Glutamatergic neuron (in vitro differentiated cells): ENCODE measurements at regions not wholly inside any gene's neighbourhood (a gene's known extent, or its start where the extent isn't known, plus 50 kb on each side); places are given as distances from the start of the nearest gene placed in this dataset.
"Not testable (repeated sequence)": the region's sequence is repeated elsewhere in the genome, so short reads cannot be mapped to it uniquely, and the experiment has no call there.

Experiments used
- DNase-seq: peaks from one replicate; pipeline ENCODE4 v3.0.0; 2022
- H3K27ac Mint-ChIP-seq: one replicate; pipeline ENCODE4 v1.8.0; 2020; ENCODE audit warnings: mild to moderate bottlenecking, mixed read lengths, inconsistent platforms; ENCODE audit not compliant: unreplicated experiment
- H3K27me3 Mint-ChIP-seq: one replicate; pipeline ENCODE4 v1.8.0; 2020; ENCODE audit warnings: mild to moderate bottlenecking, moderate library complexity, mixed read lengths, inconsistent platforms; ENCODE audit not compliant: unreplicated experiment
- H3K36me3 Mint-ChIP-seq: one replicate; pipeline ENCODE4 v1.8.0; 2020; ENCODE audit warnings: mild to moderate bottlenecking, mixed read lengths, inconsistent platforms; ENCODE audit not compliant: unreplicated experiment
- H3K4me1 Mint-ChIP-seq: one replicate; pipeline ENCODE4 v1.8.0; 2020; ENCODE audit warnings: mild to moderate bottlenecking, low read depth, mixed read lengths, inconsistent platforms; ENCODE audit not compliant: unreplicated experiment
- H3K4me3 Mint-ChIP-seq: one replicate; pipeline ENCODE4 v1.8.0; 2020; ENCODE audit warnings: mild to moderate bottlenecking, mixed read lengths, inconsistent platforms; ENCODE audit not compliant: unreplicated experiment
- H3K9me3 Mint-ChIP-seq: one replicate; pipeline ENCODE4 v1.8.0; 2020; ENCODE audit warnings: mild to moderate bottlenecking, moderate library complexity, mixed read lengths, inconsistent platforms; ENCODE audit not compliant: unreplicated experiment
- TF ChIP-seq, protein P1 (sequence below): fragments of 200-600 bp; sonication (generic); IDR thresholded peaks from one replicate; pipeline ENCODE4 v1.5.0; 2021; ENCODE audit not compliant: partially characterized antibody, unreplicated experiment

DNA sequence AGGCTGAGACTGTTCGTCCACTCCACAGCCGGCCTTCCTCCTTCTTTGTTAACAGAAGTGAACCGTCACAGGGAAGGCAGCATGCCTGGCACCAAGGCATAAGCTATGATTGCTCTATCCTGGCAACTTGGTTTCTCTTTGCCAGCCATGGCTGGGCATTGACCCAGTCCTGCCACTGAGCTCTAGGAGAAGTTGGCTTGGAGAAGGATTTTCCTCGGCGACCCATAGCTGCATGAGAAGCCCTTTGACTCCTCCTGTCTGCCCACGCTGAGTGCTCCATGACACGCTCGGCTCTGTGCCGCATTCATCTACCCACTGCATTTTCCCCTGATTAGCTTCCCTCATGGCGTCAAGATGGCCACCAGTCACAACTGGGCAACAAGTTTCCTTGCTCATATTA lies 111.8 kb upstream of the EXOC2 start:
- DNase-seq = no peak
- H3K4me1 Mint-ChIP-seq = no peaks in the 10 kb centered on the region

DNA sequence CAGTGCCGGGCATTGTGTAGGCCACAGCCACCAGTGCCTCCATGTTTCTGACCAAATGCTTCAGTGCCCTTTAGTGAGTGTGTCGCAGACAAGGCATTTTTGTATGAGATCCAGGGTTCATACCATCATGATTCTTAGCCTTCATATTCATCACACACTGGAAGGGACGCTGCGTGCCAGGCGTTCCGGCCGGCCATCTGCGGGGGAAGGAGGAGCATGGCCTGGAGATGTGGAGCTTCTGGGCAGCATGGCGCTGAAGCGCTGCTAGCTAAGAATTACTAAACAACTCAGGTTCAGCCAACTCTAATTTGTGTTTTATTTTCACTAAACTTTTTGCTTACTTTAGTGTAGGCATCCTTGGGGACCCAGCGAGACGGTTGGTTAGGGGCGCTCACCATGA lies 111.4 kb upstream of the EXOC2 start:
- TF ChIP-seq, protein P1, sequence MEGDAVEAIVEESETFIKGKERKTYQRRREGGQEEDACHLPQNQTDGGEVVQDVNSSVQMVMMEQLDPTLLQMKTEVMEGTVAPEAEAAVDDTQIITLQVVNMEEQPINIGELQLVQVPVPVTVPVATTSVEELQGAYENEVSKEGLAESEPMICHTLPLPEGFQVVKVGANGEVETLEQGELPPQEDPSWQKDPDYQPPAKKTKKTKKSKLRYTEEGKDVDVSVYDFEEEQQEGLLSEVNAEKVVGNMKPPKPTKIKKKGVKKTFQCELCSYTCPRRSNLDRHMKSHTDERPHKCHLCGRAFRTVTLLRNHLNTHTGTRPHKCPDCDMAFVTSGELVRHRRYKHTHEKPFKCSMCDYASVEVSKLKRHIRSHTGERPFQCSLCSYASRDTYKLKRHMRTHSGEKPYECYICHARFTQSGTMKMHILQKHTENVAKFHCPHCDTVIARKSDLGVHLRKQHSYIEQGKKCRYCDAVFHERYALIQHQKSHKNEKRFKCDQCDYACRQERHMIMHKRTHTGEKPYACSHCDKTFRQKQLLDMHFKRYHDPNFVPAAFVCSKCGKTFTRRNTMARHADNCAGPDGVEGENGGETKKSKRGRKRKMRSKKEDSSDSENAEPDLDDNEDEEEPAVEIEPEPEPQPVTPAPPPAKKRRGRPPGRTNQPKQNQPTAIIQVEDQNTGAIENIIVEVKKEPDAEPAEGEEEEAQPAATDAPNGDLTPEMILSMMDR = no peak
- Mint-ChIP-seq H3K36me3 (no peaks in the 10 kb centered on the region), H3K4me3 (no peak overlapping the region), H3K27me3 (no peaks in the 10 kb centered on the region), H3K9me3 (no peaks in the 10 kb centered on the region), H3K27ac (no peak overlapping the region), H3K4me1 (no peaks in the 10 kb centered on the region)
- DNase-seq = no peak

More for the DNA sequence above, 111.8 kb upstream of the EXOC2 start:
- Mint-ChIP-seq H3K9me3 (no peaks in the 10 kb centered on the region), H3K27ac (no peak overlapping the region), H3K36me3 (no peaks in the 10 kb centered on the region), H3K27me3 (no peaks in the 10 kb centered on the region), H3K4me3 (no peak overlapping the region)
- TF ChIP-seq, protein P1 = no peak

DNA sequence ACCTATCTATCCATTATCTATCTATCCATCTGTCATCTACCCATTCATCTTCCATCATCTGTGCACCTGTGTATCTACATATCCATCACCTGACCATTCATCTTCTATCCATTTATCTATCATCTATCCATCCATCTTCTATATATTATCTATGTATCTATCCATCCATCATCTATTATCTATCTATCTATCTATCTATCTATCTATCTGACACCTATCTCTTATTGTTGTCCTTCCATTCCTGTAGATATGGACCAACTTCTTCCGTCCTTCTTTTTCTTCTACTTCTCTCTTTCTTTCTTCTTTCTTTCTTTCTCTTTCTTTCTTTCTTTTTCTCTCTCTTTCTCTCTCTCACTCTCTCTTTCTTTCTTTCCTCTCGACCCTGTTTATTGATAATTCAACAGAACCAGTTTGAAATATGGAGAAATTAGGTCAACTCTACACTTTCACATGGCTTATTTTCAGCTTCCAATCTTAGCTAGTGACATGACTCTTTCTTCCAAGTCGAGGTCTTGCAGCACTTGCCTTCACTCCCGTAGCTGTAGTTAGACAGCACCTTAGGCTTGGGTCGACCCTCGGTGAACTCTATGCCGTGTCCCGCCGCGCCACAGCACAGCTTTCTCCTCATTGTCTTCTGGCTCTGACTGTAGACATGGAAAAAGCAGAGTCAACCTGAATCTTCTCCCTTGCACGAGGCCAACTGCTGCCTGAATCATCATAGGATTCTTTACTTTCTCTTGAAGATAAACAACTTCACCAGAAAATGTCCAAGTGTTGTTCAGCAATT lies 110.4 kb upstream of the EXOC2 start:
- Mint-ChIP-seq H3K4me1 (no peaks in the 10 kb centered on the region), H3K36me3 (no peaks in the 10 kb centered on the region), H3K4me3 (no peak overlapping the region), H3K27me3 (no peaks in the 10 kb centered on the region), H3K27ac (no peak overlapping the region), H3K9me3 (no peaks in the 10 kb centered on the region)
- TF ChIP-seq, protein P1 = no peak
- DNase-seq = no peak

DNA sequence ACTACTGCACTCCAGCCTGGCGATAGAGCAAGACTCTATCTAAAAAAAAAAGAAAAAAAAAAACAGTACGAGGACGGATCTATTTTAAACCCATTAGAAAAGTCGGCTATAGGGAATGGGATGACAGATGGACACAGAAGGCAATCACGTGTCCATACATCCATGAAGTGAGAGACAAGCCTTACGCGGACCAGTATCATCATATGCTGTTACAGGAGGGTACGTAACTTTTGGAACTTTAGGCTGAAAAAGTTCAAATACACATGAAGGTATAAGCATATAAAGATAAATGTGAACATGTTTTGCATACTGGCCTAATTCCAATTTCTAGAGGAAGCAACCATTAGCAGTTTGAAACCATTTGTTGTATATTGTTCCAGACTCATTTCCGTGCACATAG lies 109.8 kb upstream of the EXOC2 start:
- H3K27ac Mint-ChIP-seq = no peak overlapping the region
- H3K36me3 Mint-ChIP-seq = no peaks in the 10 kb centered on the region
- no peaks in the 10 kb centered on the region for H3K27me3 Mint-ChIP-seq
- DNase-seq = no peak
- TF ChIP-seq, protein P1 = no peak
- no peaks in the 10 kb centered on the region for H3K4me1 Mint-ChIP-seq
- H3K9me3 Mint-ChIP-seq = no peaks in the 10 kb centered on the region
- no peak overlapping the region for H3K4me3 Mint-ChIP-seq

DNA sequence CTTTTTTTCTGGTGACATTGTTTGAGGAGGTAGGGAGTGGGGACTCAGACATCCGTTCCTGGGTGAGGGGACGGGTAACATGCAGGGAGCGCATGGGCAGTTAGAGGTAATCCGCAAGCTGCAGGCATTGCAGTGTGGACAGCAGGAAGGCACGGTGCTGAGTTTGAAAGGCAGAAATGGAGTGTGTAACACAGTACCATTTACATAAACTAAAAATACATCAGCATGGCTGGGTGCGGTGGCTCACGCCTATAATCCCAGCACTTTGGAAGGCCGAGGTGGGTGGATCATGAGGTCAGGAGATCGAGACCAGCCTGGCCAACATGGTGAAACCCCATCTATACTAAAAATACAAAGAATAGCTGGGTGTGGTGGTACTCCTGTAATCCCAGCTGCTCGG lies 109.3 kb upstream of the EXOC2 start:
- H3K27me3 Mint-ChIP-seq, H3K27ac Mint-ChIP-seq: not testable (repeated sequence)

More for the DNA sequence above, 109.3 kb upstream of the EXOC2 start:
- H3K9me3 Mint-ChIP-seq, H3K36me3 Mint-ChIP-seq, H3K4me1 Mint-ChIP-seq, H3K4me3 Mint-ChIP-seq, DNase-seq: not testable (repeated sequence)
